ENCODE measurements at regions not wholly inside any gene's neighbourhood (a gene's known extent, or its start where the extent isn't known, plus 50 kb on each side); places are given as distances from the start of the nearest gene placed in this dataset.

- TF ChIP-seq CTCF (IDR thresholded peaks at IDR 0.05) (no peak), EP300 (IDR thresholded peaks at IDR 0.05) (no peak), POLR2A (IDR thresholded peaks at IDR 0.05) (no peak), POLR2AphosphoS5 (IDR thresholded peaks at IDR 0.05) (no peak)
These were observed 574.5 kb upstream of the SLIT2 start for GRCh38 chr4:19677211-19677610.
